HG03066 (cell line): ENCODE measurements at regions not wholly inside any gene's neighbourhood (a gene's known extent, or its start where the extent isn't known, plus 50 kb on each side); places are given as distances from the start of the nearest gene placed in this dataset.

Experiments used
- ATAC-seq: cut with Tn5 transposase; IDR thresholded peaks from one replicate; pipeline ENCODE4 v1.9.1; 2021; ENCODE audit warnings: low read depth; ENCODE audit not compliant: unreplicated experiment

GRCh38 chr16:79754081-79754480 lies 153.5 kb upstream of the MAF start:
- ATAC-seq, result no peak

DNA sequence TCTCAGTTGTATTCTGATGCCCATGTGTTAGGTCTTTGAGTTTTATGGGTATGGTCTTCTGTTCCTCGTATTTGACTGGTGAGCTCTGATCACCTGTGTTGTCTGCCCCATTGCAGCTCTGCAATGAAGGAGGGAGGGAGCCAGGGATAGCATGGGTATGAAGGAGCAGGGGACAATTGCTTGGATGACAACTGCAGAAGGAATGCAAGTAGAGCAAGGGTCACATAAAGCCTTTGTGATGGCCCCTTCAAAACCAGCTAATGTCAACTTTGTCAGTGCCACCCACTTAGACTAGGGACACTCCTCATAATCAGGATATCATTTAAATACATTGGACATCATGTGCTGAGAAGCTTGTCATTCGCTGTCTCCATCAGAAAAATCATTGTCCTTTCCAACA lies 152.7 kb upstream of the MAF start:
- ATAC-seq, result no peak

DNA sequence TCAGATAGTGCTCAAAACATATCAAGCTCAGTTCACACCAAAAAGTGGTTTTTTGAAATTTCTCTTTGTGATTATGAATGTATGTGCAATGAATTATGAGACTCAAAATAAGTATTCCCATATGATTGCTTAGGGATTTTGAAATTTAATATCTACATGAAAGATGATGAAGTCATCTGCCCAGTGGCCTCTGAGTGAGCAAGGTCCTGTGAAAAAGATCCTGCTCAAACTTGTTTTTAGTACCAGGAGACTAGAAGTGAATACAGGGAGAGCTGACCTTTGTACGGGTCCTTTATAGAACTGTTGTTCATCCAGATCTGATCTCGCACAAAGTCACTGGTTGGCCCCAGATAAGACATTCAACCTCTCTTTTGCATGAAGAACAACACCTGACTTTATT lies 151.9 kb upstream of the MAF start:
- no peak for ATAC-seq

DNA sequence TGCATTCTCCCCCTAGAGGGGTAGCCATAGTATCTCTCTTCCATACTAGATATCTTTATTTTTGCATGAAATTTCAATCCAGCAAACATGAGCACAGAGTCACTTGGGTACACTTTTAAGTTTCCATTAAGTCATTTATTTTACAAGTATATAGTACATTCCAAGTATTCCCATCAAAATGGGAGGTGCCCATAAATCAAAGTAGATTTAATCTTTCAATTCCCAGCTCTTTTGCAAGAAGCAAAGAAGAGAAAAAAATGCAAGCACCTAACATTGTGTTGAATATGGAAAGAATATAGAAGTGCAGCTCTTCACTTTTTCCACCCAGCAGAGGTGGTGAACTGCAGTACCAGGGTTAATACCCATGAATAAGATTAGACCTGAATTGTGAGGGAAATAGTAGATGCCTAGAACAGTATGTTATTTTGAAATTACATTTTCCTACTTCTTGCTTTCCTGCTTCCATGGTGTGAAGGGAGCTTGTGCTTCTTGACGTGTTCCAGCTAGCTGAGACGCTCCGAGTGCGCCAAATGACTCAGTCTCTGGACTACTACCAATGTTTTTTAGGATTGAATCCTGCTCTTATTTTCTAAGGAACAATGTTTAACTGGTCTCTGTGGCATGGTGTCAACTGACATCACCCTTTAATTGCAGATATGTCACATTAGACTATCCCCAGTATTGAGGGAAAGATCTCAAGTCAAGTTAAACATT lies 151.1 kb upstream of the MAF start:
- ATAC-seq, result no peak

GRCh38 chr16:79750311-79750710 lies 149.8 kb upstream of the MAF start:
- no peak for ATAC-seq

- ATAC-seq, result no peak
These were observed 148.1 kb upstream of the MAF start for GRCh38 chr16:79748629-79749028.

GRCh38 chr16:79747688-79748087 lies 147.2 kb upstream of the MAF start:
- no peak for ATAC-seq

- no peak for ATAC-seq
These were observed 139.7 kb upstream of the MAF start for GRCh38 chr16:79740252-79740651.

DNA sequence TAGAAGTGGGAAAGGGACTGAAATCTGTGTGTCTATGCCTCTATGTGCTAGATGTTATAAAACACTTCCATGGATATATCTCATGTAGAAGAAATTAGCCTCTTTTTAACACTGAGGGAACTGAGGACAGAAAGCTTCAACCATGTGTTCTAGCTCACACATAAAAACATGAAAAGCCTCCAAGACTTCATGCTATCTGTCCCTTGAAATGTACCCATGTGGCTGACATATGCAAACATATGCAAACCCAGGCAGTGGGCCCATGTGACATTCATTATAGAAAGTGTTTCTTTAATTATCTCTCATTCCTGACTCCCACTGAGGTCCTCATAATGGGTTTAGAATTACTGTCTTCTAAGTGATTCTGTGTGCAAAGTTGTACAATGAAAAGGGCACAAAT lies 134.7 kb upstream of the MAF start:
- no peak for ATAC-seq

DNA sequence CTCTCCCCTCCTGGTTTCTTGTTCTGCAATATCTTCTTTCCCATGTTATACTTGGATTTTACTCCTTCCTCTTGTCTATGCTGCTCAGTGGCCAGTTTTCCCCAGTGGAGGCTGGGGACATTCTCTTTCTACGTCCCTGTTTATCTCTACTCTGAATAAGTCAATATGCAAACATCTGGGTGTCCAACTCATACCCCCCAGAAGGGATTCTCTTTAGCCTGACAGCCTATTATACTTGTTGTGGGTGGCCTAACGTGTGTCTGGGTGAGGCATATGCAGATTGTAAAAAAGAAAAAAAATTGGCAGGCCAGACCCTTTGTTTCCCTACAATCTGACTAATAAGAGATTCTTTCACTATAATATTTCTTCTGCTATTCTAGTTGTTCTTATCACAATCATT lies 134.2 kb upstream of the MAF start:
- ATAC-seq, result no peak

DNA sequence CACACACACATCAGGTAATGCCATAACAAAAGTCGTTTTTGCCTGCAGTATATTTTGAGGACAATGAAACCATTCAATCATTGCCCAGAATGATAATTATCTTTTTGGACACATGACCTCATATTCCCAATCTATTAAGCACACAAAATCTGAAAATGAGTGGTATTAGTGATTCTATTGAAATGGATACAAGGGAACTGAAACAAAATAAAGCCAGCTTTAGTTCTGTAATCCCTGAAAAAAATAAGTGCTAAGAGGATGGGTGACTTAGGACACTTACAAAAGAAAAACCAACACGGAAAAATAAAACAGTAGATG lies 128.3 kb upstream of the MAF start:
- ATAC-seq, result no peak

- no peak for ATAC-seq
These were observed 127.7 kb upstream of the MAF start for GRCh38 chr16:79728048-79728922.

- no peak for ATAC-seq
These were observed 126.4 kb upstream of the MAF start for GRCh38 chr16:79726902-79727301.

- ATAC-seq, result no peak
These were observed 124.5 kb upstream of the MAF start for GRCh38 chr16:79725051-79725450.

DNA sequence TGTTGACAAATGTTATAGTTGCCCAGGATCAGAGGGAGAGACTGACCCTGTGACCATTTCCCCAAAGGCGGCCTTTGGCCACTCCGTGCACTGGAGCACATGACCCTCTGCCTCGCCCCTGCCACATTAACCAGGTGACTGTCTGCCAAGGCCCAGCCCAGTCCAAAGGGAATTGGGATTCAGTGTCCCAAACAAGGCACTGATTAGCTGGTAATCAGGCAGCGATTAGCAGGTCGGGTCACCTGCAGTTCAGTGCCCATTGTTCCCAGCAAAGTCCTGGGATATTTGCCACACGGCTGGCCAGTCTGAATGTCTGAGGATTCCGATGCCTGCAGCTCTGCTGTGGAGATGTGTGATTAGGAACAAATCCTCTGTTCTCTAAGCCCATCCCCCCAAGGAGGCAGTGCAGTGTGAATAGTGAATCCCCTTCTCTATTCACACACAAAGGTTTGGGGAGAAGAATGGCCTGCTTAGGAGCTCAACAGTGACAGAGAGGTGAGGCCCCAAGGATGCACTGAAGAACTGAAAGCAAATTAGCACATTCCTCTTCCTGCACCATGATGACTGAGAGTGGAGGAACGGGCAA lies 123.1 kb upstream of the MAF start:
- no peak for ATAC-seq

DNA sequence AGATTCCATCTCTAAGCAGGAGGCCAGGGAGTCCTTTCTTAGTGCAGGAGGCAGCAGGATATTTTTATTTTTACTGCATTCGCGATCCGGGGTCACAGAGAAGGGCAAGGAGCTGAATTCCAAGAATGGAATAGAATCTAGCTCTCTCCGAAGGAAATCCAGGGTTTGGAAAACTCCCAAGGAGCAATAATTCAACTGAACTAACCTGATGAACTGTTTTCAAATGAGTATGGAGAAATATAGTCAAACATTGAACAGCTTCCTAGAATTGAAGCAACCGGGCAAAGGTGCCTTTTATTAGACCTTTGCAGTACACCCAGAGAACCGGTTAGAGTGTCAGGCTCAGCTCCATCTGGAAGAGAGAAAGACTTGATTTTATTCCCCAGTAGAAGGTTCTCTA lies 120.7 kb upstream of the MAF start:
- no peak for ATAC-seq

DNA sequence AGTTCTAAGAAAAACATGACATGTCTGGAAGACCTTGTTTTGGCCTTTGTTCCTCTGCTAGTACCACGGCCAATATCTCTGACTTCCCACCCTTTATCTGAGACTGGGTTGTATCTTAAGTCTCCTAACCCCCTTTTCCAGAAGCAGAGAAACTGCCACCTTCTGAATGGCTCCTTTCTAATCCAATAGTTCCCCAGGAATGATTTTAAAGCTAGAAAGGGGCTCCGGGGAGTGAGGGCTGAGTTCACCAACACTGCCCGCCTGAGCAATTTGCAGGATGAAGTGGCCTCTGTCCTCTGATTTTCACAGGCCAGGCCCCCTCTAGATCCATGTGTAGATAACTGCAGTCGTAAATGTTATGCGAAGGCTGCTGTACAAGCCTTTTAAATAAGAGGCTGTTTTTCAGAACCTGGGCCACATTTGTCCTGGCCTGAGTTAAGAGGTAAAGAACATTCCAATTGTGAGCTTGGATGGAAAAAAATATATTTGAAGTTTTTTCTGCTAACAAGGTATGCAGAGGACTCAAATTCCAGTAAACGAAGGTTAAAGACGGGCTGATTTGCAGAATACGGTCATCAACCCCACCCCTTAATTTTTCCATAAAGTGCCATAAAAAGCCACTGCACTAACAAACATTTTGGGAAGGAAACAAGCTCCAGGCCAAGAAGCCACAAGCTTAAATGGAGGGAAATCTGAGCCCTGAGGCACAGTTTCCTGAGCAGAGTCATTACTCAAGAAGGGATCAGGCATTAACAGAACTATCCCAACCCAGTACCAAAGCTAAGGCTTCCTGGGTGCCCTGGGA lies 117.0 kb upstream of the MAF start:
- no peak for ATAC-seq

GRCh38 chr16:79716645-79717332 lies 116.3 kb upstream of the MAF start:
- ATAC-seq, result no peak

DNA sequence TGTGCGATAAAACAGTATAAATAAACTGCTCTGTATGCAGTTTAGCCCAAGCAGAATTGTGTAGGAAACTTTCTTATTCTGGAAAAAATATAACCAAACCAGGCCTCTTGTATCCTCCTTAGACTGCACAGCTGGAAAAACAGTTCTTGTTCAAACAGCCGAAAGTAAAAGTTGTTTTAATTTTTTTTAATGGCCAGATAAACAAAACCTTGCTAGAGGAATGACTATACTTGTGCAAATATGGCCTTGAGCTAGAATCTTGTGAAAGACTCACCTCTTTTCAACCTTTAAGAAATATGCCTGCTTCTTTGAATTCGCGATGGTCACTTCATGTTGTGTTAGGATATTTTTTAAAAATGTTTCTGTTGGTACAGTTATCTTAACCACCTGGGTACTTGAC lies 114.5 kb upstream of the MAF start:
- ATAC-seq, result no peak

DNA sequence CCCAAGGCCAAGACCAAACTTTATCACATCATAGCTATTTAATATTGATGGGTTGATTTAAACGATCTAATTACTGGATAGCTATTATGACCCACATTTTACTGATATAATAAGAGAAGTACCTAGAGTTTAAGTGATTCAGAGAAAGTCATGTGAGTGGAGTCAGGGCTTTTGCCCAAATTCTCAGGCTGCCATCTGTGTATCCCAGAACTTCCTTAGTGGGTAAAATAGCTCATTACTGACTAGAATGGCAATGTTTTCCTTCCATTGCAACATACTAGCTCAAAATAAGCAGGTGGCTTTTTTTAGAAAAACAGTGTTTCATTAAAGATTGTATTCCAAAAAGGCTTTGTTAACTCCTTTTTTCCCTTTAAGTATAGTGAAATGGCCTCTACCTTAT lies 113.9 kb upstream of the MAF start:
- no peak for ATAC-seq
